ENCODE measurements at regions not wholly inside any gene's neighbourhood (a gene's known extent, or its start where the extent isn't known, plus 50 kb on each side); places are given as distances from the start of the nearest gene placed in this dataset.

DNA sequence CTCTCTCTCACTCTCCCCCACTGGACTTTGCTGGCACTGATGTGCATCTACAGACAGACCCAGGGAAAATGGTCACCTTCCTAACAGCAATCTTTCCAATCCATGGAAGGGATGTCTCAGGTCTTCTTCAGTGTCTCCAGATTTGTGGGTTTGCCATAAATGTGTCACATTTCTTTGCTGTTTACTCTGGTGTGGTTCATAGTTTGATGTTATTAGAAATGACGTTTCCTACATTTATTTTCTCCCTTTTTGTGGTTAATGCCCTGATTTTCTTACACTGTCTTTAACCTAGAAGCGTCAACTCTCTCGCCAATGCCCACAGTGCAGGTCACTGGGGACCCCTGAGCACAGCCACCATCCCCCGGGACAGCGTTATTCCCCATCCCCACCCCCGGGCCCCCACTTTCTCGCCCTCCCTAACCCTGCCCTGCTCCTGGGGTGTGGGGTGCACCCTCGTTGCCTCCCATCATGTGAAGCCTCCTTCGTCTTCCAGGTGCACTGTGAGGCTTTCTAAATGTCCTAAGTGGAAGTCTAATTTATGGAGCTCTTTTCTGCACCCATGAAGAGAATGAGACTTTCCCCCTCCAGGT is 86.5 kb downstream of the YTHDF1 start:
- no peak for TF ChIP-seq ZFX (IDR thresholded peaks at IDR 0.05)
- no peak for TF ChIP-seq CTCF (conservative IDR thresholded peaks at IDR 0.05)

Measured in C4-2B (cell line).